ENCODE measurements at regions not wholly inside any gene's neighbourhood (a gene's known extent, or its start where the extent isn't known, plus 50 kb on each side); places are given as distances from the start of the nearest gene placed in this dataset.
"Not testable (repeated sequence)": the region's sequence is repeated elsewhere in the genome, so short reads cannot be mapped to it uniquely, and the experiment has no call there.

- no peak for DNase-seq (ENCODE audit: low read depth in 1 of 2, low spot score in 1 of 2)
- no peak for TF ChIP-seq JUND (IDR thresholded peaks at IDR 0.05; ENCODE audit: low read depth)
- in situ Hi-C loops (cut with HindIII; ENCODE audit: low pct_unique_long_range_greater_than_20kb, low sequenced_read_pairs): no loop called here
Observed at GRCh38 chr9:111276431-111277128, 53.4 kb downstream of the OR2K2 start.

DNA sequence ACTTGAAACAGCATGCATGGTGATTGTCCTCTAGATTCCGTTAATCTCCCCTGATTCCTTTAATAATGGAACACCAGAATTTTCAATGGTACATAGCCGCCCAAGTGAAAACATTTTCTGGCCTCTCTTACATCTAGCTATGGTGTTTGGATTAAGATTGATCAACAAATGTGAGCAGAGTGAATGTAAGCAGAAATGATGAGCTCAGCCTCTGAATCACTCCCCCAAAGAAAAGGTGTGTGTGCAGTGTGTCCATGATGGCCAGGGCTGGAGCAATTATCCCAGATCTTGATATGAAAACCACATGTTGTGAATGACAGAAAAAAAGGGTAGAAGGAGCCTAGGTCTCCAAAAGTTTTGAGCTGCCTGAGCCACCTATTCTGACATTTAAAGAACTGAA is 55.3 kb downstream of the OR2K2 start:
- no peak for TF ChIP-seq JUND (IDR thresholded peaks at IDR 0.05; ENCODE audit: low read depth)
- in situ Hi-C loops (cut with HindIII; ENCODE audit: low pct_unique_long_range_greater_than_20kb, low sequenced_read_pairs): no loop called here
- DNase-seq (ENCODE audit: low read depth in 1 of 2, low spot score in 1 of 2): no peak

DNA sequence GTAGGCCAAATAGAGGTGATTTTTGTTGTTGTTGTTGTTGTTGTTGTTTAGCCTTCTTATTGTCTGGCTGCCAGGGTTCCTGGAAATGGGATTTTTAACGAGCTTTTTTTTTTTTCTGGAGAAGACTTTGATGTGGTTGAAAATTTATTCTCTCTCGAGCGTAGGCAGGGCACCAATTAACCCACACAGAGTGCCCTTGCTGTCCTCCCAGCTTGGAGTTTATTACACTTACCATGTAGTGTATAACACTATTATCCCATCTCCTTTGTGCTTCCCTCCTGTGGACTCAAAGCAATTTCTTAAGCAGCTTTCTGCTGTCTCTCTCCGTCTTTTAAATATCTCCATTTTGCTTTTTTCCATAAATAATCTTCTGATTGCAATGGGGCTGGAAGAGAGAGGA is 57.4 kb downstream of the OR2K2 start:
- no peak for DNase-seq (ENCODE audit: low read depth in 1 of 2, low spot score in 1 of 2)
- TF ChIP-seq JUND (IDR thresholded peaks at IDR 0.05; ENCODE audit: low read depth): no peak
- in situ Hi-C loops (cut with HindIII; ENCODE audit: low pct_unique_long_range_greater_than_20kb, low sequenced_read_pairs): no loop called here

DNA sequence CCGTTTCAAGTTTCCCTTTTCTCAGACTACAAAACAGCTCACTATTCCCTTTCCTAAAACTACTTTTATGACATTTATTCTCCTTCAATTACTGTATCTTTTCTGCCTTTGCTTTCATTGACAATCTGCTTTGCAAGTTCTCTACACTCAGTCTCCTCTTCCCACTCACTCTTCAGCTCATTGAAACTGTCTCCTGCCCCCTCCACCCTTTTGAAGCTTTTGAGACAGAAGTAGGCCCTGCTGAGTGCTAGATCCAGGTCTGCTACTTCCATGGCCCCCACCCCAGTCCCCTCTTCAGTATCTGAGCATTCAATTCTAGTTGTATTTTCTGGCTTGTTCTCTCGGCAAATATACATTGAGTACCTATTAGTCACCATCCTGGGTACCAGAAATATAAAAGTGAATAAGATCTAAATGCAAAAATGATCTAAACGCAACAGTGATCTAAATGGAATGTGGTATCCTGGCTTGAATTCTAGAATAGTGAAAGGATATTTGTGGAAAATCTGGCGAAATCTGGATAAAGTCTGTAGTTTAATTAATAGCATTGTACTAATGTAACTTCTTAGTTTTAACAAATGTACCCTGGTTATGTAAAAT is 58.4 kb downstream of the OR2K2 start:
- TF ChIP-seq JUND (IDR thresholded peaks at IDR 0.05; ENCODE audit: low read depth): no peak
- no peak for DNase-seq (ENCODE audit: low read depth in 1 of 2, low spot score in 1 of 2)
- in situ Hi-C loops (cut with HindIII; ENCODE audit: low pct_unique_long_range_greater_than_20kb, low sequenced_read_pairs): no loop called here

- DNase-seq (ENCODE audit: low read depth in 1 of 2, low spot score in 1 of 2): no peak
- in situ Hi-C loops (cut with HindIII; ENCODE audit: low pct_unique_long_range_greater_than_20kb, low sequenced_read_pairs): no loop called here
Observed at GRCh38 chr9:111271047-111271446, 59.0 kb downstream of the OR2K2 start.

DNA sequence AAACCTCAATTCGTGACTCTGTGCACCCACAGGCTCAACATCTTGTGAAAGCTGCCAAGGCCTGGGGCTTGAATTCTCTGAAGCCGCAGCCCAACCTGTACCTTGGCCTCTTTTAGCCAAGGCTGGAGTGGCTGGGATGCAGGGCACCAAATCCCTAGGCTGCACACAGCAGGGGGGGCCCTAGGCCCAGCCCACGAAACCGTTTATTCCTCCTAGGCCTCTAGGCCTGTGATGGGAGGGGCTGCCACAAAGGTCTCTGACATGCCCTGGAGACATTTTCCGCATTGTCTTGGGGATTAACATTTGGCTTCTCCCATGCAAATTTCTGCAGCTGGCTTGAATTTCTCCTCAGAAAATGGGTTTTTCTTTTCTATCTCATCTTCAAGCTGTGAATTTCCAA is 64.0 kb downstream of the OR2K2 start:
- DNase-seq (ENCODE audit: low read depth in 1 of 2, low spot score in 1 of 2); in situ Hi-C loops (cut with HindIII; ENCODE audit: low pct_unique_long_range_greater_than_20kb, low sequenced_read_pairs): not testable (repeated sequence)

More at GRCh38 chr9:111271047-111271446, 59.0 kb downstream of the OR2K2 start:
- TF ChIP-seq JUND (IDR thresholded peaks at IDR 0.05; ENCODE audit: low read depth): no peak

- in situ Hi-C loops (cut with HindIII; ENCODE audit: low pct_unique_long_range_greater_than_20kb, low sequenced_read_pairs): no loop called here
- no peak for TF ChIP-seq JUND (IDR thresholded peaks at IDR 0.05; ENCODE audit: low read depth)
- DNase-seq (ENCODE audit: low read depth in 1 of 2, low spot score in 1 of 2): no peak
Observed at GRCh38 chr9:111263116-111263515, 66.9 kb downstream of the OR2K2 start.

DNA sequence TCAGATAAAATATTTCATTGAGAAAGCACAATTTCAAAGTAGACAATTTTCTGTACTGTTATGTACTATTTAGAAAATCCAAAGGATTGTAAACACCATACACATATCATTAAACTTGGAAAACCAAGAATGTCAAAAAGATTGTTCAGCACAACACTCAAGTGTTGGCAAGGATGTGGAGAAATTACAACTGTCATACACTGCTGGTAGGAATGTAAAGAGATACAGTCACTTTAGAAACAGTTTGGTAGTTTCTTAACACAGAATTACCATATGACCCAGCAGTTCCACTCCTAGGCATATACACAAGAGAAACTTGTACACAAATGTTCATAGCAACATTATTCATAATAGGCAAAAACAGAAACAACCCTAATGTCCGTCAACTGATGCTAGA is 71.2 kb downstream of the OR2K2 start:
- in situ Hi-C loops (cut with HindIII; ENCODE audit: low pct_unique_long_range_greater_than_20kb, low sequenced_read_pairs): no loop called here
- TF ChIP-seq JUND (IDR thresholded peaks at IDR 0.05; ENCODE audit: low read depth): no peak
- DNase-seq (ENCODE audit: low read depth in 1 of 2, low spot score in 1 of 2): no peak

GRCh38 chr9:111258209-111258874 is 71.7 kb downstream of the OR2K2 start:
- DNase-seq (ENCODE audit: low read depth in 1 of 2, low spot score in 1 of 2): no peak
- TF ChIP-seq JUND (IDR thresholded peaks at IDR 0.05; ENCODE audit: low read depth): no peak
- in situ Hi-C loops (cut with HindIII; ENCODE audit: low pct_unique_long_range_greater_than_20kb, low sequenced_read_pairs): no loop called here

- DNase-seq (ENCODE audit: low read depth in 1 of 2, low spot score in 1 of 2): no peak
- in situ Hi-C loops (cut with HindIII; ENCODE audit: low pct_unique_long_range_greater_than_20kb, low sequenced_read_pairs): no loop called here
- TF ChIP-seq JUND (IDR thresholded peaks at IDR 0.05; ENCODE audit: low read depth): no peak
Observed at GRCh38 chr9:111253742-111254437, 76.1 kb downstream of the OR2K2 start.

GRCh38 chr9:111250875-111251842 is 78.9 kb downstream of the OR2K2 start:
- no peak for TF ChIP-seq JUND (IDR thresholded peaks at IDR 0.05; ENCODE audit: low read depth)
- no peak for DNase-seq (ENCODE audit: low read depth in 1 of 2, low spot score in 1 of 2)
- in situ Hi-C loops (cut with HindIII; ENCODE audit: low pct_unique_long_range_greater_than_20kb, low sequenced_read_pairs): no loop called here

DNA sequence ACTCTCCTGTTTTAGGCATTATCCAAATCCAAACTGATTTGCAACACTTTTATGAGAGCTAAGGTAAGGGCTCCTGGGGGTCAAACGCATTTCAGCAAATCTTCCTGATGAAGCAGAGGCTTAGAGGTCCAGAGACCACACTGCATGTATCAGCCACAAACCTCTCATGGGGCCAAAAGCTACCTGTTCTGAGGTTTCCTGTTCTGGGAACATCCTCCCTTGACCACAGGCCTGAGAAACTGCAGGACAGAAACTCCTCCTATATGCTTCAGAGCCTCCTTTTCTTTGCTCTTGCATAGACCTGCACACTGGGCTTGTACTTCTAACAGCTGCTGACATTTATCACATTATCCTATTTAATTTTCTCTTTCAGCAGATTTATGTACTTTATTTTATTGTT is 92.6 kb downstream of the OR2K2 start:
- no peak for TF ChIP-seq JUND (IDR thresholded peaks at IDR 0.05; ENCODE audit: low read depth)
- DNase-seq (ENCODE audit: low read depth in 1 of 2, low spot score in 1 of 2): no peak
- in situ Hi-C loops (cut with HindIII; ENCODE audit: low pct_unique_long_range_greater_than_20kb, low sequenced_read_pairs): no loop called here
